Posterior vena cava (tissue), 2 donors: ENCODE measurements at regions not wholly inside any gene's neighbourhood (a gene's known extent, or its start where the extent isn't known, plus 50 kb on each side); places are given as distances from the start of the nearest gene placed in this dataset.
"Not testable (repeated sequence)": the region's sequence is repeated elsewhere in the genome, so short reads cannot be mapped to it uniquely, and the experiment has no call there.

Source experiments
- DNase-seq: peaks from one replicate; pipeline ENCODE4 v3.0.0-alpha.2; 2020; ENCODE audit warnings: low spot score
- intact Hi-C, 2 donors: fragments of 100-400 bp; cut with DNase I; formaldehyde crosslinking; loops; one replicate each; pipeline versions ENCODE4 v1.14.1 to v1.14.2; 2022 to 2023
- donor health status: DM: yes; HTN: yes; CAD: no.
- donor health status: DM: yes; HTN: yes; CAD: no.

DNA sequence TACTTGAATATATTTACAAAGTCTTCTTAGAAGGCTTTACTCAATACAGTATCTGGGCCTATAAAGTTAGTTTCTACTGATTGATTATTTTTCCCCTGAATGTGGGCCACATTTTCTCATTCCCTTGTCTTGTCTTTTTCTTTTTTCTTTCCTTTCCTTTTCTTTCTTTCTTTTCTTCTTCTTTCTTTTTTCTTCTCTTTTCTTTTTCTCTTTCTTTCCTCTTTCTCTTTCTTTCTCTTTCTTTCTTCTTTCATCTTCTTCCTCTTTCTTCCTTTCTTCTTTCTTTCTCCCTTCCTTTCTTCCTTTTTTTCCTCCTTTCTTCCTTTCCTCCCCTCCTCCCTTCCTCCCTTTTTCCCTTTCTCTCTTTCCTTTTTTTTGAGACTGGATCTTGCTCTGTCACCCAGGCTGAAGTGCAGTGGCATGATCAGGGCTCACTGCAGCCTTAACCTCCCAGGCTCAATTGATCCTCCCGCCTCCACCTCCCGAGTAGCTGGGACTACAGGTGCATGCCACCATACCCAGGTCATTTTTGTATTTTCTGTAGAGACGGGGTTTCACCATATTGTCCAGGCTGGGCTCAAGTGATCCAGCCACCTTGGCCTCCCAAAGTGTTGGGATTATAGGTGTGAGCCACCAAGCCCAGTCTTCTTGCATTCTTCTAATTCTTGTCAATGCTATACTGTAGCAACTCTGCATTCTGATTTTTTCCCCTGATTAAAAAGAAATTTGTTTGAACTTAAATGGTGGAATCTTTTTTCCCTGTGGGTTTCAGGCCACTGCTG is 133.1 kb upstream of the FBXO11 start:
- intact Hi-C loops = no loop called here
- DNase-seq = no peak

DNA sequence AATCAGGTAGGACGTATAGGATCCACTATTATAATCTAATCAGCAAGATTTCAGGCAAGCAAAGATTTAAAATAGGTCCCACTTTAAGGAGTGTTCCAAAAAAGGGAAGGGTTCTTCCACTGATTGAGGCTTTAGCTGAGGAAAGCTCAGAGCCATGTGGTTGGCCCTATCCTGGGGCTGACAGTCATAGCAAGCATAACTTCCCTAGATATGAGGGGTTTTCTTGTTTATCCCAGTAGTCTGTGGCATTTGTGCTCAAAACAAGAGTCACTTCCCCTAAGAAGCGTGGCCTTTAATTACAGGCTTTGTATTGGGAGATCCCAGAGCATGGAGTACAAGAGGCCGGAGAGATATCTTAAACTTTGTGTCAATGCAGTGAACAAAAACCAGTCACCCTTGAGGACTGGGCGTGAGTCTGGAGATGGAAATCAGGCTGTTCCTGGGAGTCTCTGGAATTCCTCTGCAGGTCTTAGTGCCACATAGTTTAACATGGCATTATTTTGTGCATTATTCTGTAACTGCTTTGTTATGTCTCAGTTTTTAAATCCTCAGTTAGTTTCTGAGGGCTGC is 136.9 kb upstream of the FBXO11 start:
- DNase-seq = no peak
- intact Hi-C loops = no loop called here

DNA sequence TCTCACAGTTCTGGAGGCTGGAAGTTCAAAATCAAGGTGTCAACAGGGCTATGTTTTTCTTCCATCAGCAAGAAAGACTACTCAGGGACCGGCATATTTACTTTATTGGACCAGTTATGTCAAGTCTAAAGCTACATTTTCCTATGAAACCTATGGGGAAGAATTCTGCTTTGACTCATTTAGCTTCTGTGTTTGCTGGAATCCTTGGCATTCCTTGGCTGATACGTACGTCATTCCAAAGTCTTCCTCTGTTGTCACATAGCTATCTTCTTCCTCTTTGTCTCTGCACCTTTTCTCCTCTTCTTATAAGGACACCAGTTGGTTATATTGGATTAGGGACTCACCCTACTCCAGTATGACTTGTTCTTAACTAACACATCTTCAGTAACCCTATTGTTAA is 137.4 kb upstream of the FBXO11 start:
- intact Hi-C loops = loop anchor here in 1 of 2 donors (2.0 kb wide), 1 partner anchor 33 kb away; no protein-coding TSS in a partner anchor

DNA sequence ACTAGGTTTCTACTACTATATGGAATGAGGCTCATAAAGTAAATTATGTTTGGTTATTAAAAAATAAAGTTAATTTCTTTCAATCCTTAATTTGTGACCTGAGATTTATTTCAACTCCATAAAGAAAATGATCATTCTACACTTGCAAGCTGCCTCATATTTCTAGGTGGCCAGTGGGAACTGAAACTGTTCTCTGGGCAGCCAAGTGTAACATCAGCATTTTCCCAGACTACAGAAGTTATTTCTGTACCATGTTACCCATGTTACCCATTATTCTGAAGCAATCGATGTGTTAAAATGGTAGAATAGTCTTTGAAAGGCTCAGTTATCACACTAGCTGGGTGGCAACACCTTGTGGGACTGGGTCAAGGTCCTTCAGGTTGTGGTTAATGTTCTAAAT is 139.3 kb upstream of the FBXO11 start:
- intact Hi-C loops = loop anchor here in 1 of 2 donors (2.0 kb wide), 1 partner anchor 35 kb away; no protein-coding TSS in a partner anchor
- DNase-seq = no peak

More for the DNA sequence above, 137.4 kb upstream of the FBXO11 start:
- no peak for DNase-seq

DNA sequence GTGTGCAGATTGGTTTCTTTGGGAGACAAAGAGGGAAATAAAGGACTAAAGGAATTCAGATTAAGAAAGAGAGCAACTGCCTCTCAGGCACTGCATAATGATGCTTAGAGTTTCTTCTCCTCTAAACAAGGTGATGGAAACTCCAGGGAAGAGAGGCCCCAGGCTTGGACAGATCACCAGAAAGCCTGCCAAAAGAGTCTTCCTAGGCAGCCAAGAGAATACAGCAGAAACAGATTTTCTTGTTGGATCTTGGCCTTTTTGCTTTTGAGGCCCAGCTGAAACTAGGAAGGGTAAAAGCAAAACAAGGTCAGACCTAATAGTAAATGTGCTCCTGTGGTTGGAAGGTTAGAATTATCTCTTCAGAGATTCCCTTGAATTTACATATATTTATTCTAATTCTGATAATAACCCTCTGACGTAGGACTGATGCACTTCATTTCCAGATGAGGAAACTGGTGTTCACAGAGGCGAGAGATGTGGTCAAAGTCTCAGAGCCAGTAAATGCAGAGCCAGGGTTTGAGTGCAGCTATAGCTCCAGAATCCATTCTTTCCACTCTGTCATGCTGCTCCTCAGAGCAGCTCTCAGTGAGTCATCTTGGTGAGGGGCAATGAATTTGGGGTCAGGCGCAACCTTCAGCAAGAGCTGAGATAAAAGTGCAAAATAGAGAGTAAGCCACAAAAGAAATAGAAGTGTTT is 142.3 kb upstream of the FBXO11 start:
- DNase-seq = no peak
- intact Hi-C loops = no loop called here

DNA sequence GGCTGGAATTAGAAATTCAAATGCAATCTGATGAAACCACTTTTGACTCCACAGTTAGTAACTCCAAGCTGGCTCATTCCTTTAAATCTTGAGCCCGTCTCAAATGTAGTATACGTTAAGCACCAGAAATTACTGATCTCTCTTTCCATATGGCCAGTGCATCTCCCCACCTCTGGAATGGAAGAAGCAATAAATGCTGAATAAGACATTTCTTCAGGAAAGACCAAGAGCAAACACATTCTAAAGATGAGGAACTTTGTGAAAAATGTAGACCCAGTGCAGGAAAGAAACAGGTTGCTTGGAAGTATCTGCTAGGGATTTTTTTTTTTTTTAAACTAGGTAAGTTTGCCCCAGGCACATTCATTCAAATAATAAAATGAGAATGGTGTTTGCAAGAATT is 143.1 kb upstream of the FBXO11 start:
- intact Hi-C loops = no loop called here
- no peak for DNase-seq

DNA sequence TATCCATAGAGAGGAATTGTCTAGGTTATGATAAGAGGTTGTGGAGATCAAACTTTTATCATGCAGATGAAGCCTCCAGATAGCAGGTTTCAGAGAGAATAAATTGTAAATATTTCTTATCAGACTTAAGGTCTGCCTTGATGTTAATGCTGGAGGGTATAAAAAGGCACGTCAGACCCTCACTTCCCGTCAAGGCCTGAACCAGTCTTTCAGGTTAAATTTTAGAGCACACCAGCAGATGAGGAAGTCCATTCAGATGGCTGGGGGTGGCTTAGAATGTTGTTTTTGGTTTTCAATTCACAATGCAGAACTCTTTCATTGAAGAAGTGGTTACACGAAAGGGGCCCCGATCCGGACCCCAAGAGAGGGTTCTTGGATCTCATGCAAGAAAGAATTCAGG is 144.4 kb upstream of the FBXO11 start:
- intact Hi-C loops = no loop called here
- DNase-seq = no peak

DNA sequence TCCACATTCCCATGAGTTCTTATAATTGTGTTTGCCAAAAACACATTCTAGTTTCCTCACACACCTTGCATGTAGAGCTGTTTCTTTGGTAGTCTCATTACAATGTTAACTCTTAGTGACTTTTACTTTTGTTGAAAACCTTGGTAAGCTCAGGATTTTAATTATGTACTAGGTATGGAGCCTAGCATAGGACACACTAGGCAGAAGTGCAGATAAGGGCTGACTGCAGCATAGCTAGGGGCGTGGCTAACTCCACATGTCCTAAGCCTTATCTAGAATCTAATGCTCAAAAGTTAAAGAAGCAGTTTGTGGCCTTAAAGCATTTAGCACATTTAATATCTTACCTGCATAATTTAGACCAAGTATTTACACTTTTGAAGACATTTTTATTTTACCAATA is 153.7 kb upstream of the FBXO11 start:
- DNase-seq = no peak
- intact Hi-C loops = no loop called here

DNA sequence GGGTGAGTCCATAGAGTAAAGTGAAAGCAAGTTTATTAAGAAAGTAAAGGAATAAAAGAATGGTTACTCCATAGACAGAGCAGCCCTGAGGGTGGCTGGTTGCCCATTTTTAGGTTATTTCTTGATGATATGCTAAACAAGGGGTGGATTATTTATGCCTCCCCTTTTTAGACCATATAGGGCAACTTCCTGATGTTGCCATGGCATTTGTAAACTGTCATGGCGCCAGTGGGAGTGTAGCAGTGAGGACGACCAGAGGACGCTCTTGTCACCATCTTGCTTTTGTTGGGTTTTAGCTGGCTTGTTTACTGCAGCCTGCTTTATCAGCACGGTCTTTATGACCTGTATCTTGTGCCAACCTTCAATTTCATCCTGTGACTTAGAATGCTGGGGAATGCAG is 155.4 kb upstream of the FBXO11 start:
- DNase-seq, intact Hi-C loops: not testable (repeated sequence)

DNA sequence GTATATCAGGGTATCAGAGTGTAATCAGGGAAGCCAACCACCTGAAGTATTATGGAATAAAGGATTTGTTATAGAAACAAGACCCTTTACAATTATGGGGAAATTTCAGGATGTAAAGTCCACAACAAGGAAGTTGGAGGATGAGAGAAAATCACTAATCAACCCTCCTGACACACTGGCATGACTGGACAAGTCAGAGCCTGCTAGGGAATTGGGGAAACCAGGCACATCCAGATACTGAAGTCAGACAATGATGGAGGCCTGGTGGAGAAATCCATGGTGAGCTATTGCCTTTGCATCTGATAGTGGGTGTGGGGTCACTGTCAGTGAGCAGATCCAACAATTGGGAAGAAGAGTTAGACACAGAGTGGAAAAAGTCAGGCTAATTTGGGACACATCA is 158.8 kb upstream of the FBXO11 start:
- no peak for DNase-seq

DNA sequence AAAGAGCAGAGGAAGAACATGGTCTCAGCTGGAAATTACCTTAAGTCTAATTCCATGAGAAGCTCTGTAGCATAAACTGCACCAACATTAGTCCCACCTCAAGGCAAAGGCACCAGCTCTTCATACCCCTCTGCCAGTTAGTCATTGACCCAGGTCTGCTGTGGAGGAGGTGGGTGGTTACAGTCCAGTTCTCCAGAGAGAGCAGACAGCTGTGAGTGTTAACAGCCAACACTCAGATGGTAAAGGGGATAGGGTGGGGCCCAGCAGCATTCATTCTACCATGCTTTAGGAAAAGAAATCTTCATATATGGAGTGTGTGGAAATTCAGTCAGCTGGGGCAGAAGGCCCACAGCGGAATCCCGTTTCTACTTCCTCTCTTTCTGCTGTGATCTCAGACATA is 159.7 kb upstream of the FBXO11 start:
- intact Hi-C loops = no loop called here
- no peak for DNase-seq

More for the DNA sequence above, 158.8 kb upstream of the FBXO11 start:
- intact Hi-C loops = no loop called here

DNA sequence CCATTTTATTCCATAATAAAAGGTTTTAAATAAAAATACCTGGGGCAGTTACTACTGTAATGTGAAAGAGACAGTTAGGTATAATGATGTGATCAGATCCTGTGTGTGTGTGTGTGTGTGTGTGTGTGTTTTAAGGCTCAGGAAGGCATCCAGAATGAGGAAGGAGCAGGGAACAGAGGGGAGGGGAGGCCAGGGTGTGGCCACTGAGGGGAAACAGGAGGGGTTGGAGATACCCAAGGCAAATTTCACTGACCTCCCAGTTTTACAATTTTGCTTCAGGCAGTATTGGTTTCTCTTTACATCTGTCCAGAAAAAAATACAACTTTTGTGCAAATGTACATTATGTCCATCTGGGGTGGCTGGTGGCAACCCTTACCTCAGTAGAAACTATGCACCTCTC is 163.5 kb upstream of the FBXO11 start:
- intact Hi-C loops = no loop called here
- no peak for DNase-seq

DNA sequence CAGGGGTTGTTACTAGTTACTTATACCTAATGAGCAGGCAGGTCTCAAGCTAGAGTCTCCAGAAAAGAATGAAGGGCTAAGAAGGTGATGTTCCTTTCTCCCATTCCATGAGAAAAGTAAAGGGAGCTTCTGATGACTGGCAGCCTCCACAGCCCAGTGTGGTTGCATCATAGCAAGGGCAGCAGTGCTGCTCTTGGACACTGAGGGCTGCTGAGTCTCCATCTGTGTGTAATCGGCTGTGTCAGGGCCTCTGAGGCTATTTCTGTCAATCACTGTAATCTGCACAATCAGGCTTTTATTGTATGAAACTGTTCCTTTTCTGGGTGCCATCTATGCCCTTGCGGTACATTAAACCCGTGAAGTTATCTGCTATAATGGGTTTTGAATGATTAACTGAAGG is 164.1 kb upstream of the FBXO11 start:
- intact Hi-C loops = no loop called here
- DNase-seq = no peak

DNA sequence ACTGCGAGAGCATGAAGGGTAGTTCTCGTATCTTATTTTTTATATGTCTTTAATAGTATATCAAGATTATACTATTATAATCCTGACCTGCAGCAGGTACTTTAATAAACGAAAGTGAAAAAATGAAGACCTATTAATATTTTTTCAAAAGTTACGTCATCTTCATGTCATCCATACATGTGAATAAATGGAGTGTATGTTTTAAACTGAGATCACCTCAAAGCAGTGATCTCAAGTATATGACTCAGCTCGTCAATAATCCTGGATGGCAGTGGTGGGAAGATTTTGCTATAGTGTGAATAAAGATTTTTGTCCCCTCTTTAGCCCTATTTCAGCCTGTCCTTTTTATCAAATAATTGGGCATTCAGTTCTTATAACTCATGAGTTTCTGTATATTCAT is 166.3 kb upstream of the FBXO11 start:
- no peak for DNase-seq
- intact Hi-C loops = no loop called here

DNA sequence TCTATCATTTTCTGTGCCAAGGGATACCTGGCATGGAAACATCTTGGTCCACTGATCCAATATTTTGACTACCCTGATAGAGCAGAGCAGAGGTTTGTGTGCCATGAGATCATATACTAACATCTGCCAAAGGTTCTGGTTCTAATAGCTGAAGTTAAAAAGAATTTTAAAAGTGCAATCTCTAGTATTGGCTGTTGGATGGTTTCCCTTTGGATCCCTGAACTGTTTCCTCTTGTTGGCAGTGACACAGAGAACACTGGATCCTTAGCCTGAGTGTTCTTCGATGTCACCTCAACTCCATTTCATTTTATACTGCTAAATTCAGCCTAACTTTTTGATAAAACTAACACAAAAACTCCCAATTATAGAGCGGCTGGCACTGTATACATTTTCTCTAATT is 169.3 kb upstream of the FBXO11 start:
- intact Hi-C loops = no loop called here

DNA sequence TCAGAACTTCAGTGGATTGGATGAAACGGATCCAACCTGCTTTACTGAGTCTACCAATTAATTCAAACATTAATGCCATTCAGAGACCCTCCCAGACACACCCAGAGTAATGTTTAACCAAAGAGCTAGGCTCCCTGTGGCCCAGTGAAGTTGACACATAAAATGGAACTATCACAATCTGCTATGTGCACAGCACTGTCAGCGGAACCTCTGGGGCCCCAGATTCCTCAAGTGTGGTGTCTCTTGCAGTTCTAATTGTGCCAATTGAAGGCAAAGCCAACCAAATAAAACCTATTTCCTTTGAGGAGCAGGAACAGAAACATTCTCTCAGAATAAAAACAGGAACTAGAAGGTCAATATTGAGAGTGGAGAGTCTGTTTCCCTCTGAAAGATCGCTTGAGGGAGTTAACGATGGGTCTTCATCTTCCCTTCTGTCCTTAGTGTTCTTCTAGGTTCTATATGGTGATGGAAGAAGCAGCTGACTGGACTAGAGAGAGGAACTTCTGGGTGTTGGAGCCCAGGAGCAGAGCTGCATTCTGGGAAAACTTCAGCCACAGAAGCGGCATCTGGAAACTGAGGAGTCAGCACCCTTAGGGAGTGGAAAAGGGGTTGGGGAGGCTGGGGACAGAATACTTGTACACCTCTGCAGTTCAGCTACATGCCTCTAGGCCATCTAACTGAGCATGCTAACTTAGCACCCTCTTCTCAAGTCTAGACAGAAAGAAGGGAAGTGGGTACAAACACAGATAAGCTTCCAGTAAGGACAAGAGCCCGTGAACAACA is 174.4 kb upstream of the FBXO11 start:
- DNase-seq = no peak
- intact Hi-C loops = no loop called here

More for the DNA sequence above, 169.3 kb upstream of the FBXO11 start:
- DNase-seq = no peak

DNA sequence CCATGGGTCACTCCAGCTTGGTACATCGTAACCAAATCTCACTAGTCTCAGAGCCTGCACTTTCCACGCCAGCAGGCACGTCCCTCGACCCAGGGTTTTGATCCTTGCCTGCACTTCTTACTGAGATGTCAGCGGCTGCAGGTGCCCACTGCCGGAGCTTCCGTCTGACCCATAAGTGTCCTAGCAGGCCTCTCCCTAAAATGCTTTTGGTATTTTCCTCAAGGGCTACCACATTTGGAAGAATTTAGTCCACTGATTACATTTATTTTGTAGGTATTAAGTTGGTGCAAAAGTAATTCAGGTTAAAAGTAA is 175.0 kb upstream of the FBXO11 start:
- intact Hi-C loops = no loop called here
- no peak for DNase-seq

DNA sequence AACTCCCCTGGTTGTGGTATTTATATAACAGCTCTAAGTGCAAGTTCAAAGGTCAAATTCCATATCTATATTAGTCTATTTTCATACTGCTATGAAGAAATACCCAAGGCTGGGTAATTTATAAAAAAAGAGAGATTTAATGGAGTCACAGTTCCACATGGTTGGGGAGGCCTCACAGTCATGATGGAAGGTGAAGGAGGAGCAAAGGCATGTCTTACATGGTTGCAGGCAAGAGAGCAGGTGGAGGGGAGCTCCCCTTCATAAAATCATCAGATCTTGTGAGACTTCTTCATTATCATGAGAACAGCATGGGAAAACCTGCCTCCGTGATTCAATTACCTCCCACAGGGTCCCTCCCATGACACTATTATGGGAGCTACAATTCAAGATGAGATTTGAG is 179.6 kb upstream of the FBXO11 start:
- intact Hi-C loops = no loop called here
- no peak for DNase-seq

DNA sequence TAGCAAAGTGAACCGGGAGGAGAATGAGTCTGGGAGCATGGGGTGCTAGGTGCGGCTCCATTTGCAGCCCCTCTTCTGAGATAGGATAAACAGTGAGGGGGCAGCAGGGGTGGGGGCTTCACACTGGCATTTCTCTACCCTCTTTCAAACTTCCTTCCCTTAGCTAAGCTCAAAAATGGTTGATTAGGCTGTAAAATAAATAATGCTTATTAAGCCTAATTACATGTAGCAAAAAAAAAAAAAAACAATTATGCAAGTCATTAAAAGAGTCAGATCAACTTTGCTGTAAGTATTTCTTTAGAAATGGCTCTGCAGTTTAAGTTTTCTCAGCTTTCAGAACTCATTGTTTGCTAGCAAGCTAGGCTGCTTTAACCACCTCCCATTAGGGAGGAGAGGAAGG is 182.7 kb upstream of the FBXO11 start:
- no peak for DNase-seq
- intact Hi-C loops = no loop called here

DNA sequence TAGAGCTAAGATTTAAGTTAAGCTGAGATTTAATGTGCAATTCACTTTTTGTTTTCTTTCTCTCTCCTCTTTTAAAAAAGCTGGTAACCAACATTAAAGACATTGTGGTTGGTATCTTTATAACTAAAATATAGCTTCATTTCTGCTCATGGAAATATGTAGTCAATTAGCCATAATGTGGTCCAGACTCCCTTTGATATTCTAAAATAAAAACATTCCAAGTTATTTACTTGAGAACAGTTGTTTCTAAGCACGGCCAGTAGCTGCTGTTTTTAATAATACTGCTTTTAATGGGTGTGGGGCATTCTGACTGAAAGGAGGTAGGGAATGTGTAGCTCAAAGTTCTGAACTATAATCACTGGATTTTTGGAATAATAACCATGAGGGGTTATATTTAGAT is 183.3 kb upstream of the FBXO11 start:
- intact Hi-C loops = no loop called here
- DNase-seq = no peak
